GM18858 (cell line): ENCODE measurements at regions not wholly inside any gene's neighbourhood (a gene's known extent, or its start where the extent isn't known, plus 50 kb on each side); places are given as distances from the start of the nearest gene placed in this dataset.
"Not testable (repeated sequence)": the region's sequence is repeated elsewhere in the genome, so short reads cannot be mapped to it uniquely, and the experiment has no call there.

Source experiments
- ATAC-seq: cut with Tn5 transposase; IDR thresholded peaks from one replicate; pipeline ENCODE4 v1.9.1; 2021; ENCODE audit not compliant: unreplicated experiment

GRCh38 chr13:86409466-86410241, 610.4 kb upstream of the SLITRK6 start:
- no peak for ATAC-seq

- no peak for ATAC-seq
Observed at GRCh38 chr13:86425170-86425815, 626.1 kb upstream of the SLITRK6 start.

- ATAC-seq = no peak
Observed at GRCh38 chr13:86426437-86426836, 627.2 kb upstream of the SLITRK6 start.

GRCh38 chr13:86429756-86430155, 630.5 kb upstream of the SLITRK6 start:
- no peak for ATAC-seq

GRCh38 chr13:86438034-86438433, 638.8 kb upstream of the SLITRK6 start:
- no peak for ATAC-seq

- no peak for ATAC-seq
Observed at GRCh38 chr13:86445206-86445605, 646.0 kb upstream of the SLITRK6 start.

GRCh38 chr13:86445672-86446071, 646.5 kb upstream of the SLITRK6 start:
- no peak for ATAC-seq

- no peak for ATAC-seq
Observed at GRCh38 chr13:86446311-86446710, 647.1 kb upstream of the SLITRK6 start.

GRCh38 chr13:86447479-86447878, 648.3 kb upstream of the SLITRK6 start:
- ATAC-seq = no peak

- no peak for ATAC-seq
Observed at GRCh38 chr13:86462011-86462410, 662.8 kb upstream of the SLITRK6 start.

- no peak for ATAC-seq
Observed at GRCh38 chr13:86464193-86464592, 665.0 kb upstream of the SLITRK6 start.

GRCh38 chr13:86474971-86475370, 675.8 kb upstream of the SLITRK6 start:
- no peak for ATAC-seq

GRCh38 chr13:86476656-86477055, 677.4 kb upstream of the SLITRK6 start:
- no peak for ATAC-seq

- ATAC-seq = no peak
Observed at GRCh38 chr13:86486582-86486981, 687.4 kb upstream of the SLITRK6 start.

- ATAC-seq = no peak
Observed at GRCh38 chr13:86491121-86491520, 691.9 kb upstream of the SLITRK6 start.

- not testable (repeated sequence) for ATAC-seq
Observed at GRCh38 chr13:86501931-86502330, 702.7 kb upstream of the SLITRK6 start.

- no peak for ATAC-seq
Observed at GRCh38 chr13:86510792-86511191, 711.6 kb upstream of the SLITRK6 start.

- ATAC-seq = no peak
Observed at GRCh38 chr13:86541461-86541860, 742.2 kb upstream of the SLITRK6 start.

- ATAC-seq = no peak
Observed at GRCh38 chr13:86554066-86554465, 754.8 kb upstream of the SLITRK6 start.

GRCh38 chr13:86559901-86560300, 760.7 kb upstream of the SLITRK6 start:
- ATAC-seq = no peak

GRCh38 chr13:86562866-86563265, 763.6 kb upstream of the SLITRK6 start:
- ATAC-seq = no peak

GRCh38 chr13:86563308-86563707, 764.1 kb upstream of the SLITRK6 start:
- no peak for ATAC-seq

- no peak for ATAC-seq
Observed at GRCh38 chr13:86567119-86567518, 767.9 kb upstream of the SLITRK6 start.
